Neural crest cell (in vitro differentiated cells): ENCODE measurements at regions not wholly inside any gene's neighbourhood (a gene's known extent, or its start where the extent isn't known, plus 50 kb on each side); places are given as distances from the start of the nearest gene placed in this dataset.
A peak's percentile ranks its signal among the peaks of the same experiment; 100 is the strongest.
"Not testable (repeated sequence)": the region's sequence is repeated elsewhere in the genome, so short reads cannot be mapped to it uniquely, and the experiment has no call there.

Source experiments
- DNase-seq: peaks from one replicate; pipeline ENCODE4 v3.0.0; 2021; ENCODE audit warnings: low read depth, mixed read lengths, low spot score
- H3K27ac Mint-ChIP-seq: one replicate; pipeline ENCODE4 v1.8.0; 2021; ENCODE audit warnings: mild to moderate bottlenecking, mixed read lengths; ENCODE audit not compliant: unreplicated experiment
- H3K27me3 Mint-ChIP-seq: 2 replicates; pipeline ENCODE4 v1.8.0; 2021; ENCODE audit warnings: low read depth, mild to moderate bottlenecking, mixed read lengths
- H3K36me3 Mint-ChIP-seq: 2 replicates; pipeline ENCODE4 v1.8.0; 2021; ENCODE audit warnings: low read depth, mild to moderate bottlenecking, mixed read lengths
- H3K4me1 Mint-ChIP-seq: 2 replicates; pipeline ENCODE4 v1.8.0; 2021; ENCODE audit warnings: mixed read lengths
- H3K4me3 Mint-ChIP-seq: one replicate; pipeline ENCODE4 v1.8.0; 2021; ENCODE audit warnings: mild to moderate bottlenecking, mixed read lengths
- H3K9me3 Mint-ChIP-seq: 2 replicates; pipeline ENCODE4 v1.8.0; 2021; ENCODE audit warnings: mixed read lengths
- TF ChIP-seq, protein P1 (sequence below): fragments of 200-600 bp; sonication (generic); conservative IDR thresholded peaks from 2 replicates; pipeline ENCODE4 v1.5.0; 2021; ENCODE audit warnings: antibody characterized with exemption, mild to moderate bottlenecking

DNA sequence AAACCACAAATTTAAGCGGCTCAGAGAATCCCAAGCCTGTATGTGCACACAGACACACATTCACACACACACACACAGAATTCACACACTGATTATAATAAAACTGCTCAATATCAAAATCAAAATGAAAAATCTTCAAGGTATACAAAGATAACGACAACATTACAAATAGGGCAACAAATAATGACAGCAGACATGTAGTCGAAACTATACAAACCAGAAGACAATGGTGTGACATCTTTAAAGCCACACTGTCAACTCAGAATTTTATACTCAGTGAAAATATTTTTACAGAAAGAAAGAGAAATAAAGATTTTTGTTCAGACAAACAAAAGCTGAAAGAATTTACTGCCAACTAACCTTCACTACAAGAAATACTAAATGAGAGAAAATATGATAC lies 333.4 kb downstream of the INSIG2 start:
- H3K36me3 Mint-ChIP-seq = peaks cover 4% of the 10 kb centered on the region
- no peak overlapping the region for H3K27ac Mint-ChIP-seq
- no peak overlapping the region for H3K4me3 Mint-ChIP-seq
- TF ChIP-seq, protein P1, sequence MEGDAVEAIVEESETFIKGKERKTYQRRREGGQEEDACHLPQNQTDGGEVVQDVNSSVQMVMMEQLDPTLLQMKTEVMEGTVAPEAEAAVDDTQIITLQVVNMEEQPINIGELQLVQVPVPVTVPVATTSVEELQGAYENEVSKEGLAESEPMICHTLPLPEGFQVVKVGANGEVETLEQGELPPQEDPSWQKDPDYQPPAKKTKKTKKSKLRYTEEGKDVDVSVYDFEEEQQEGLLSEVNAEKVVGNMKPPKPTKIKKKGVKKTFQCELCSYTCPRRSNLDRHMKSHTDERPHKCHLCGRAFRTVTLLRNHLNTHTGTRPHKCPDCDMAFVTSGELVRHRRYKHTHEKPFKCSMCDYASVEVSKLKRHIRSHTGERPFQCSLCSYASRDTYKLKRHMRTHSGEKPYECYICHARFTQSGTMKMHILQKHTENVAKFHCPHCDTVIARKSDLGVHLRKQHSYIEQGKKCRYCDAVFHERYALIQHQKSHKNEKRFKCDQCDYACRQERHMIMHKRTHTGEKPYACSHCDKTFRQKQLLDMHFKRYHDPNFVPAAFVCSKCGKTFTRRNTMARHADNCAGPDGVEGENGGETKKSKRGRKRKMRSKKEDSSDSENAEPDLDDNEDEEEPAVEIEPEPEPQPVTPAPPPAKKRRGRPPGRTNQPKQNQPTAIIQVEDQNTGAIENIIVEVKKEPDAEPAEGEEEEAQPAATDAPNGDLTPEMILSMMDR = no peak
- peaks cover 36% of the 10 kb centered on the region for H3K27me3 Mint-ChIP-seq
- DNase-seq = no peak
- no peaks in the 10 kb centered on the region for H3K4me1 Mint-ChIP-seq
- peaks cover 4% of the 10 kb centered on the region for H3K9me3 Mint-ChIP-seq

DNA sequence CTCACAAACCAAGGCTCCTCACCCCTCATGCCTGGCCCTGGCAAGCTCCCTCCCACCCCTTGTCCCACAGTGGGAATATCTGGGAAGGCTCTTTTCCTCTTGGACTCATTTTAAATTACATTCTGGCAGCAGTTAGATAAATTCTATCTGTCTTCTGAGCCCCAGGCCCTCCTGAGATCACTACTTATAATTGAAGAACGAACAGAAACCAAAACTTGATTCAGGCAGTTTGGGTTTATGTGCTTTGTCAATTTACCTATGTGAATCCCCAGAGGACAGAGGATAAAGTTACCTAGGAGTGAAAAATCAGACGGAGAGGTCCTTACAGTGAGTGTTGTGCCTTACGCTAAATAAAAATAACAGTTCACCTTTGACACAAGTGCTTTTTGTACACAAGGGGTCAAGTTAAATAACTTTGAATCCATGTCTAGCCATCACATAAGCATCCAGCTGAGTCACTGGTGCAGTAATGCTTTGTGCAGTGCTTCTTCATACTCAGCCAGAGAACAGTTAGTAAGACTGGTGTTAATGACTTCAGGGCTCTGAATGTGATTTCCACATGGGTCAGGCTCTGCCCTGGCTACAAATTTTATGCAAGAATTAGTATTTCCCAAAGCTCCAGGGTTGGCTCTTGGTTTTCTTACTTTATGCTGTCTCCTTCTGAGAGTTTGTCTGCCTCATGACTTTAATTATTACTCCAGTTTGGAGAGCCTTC lies 329.3 kb downstream of the INSIG2 start:
- Mint-ChIP-seq H3K4me1 (no peaks in the 10 kb centered on the region), H3K4me3 (no peak overlapping the region), H3K9me3 (peaks cover 4% of the 10 kb centered on the region), H3K27me3 (peaks cover 24% of the 10 kb centered on the region), H3K27ac (peak overlapping the region; percentile 23), H3K36me3 (peaks cover 6% of the 10 kb centered on the region)
- TF ChIP-seq, protein P1 = no peak
- DNase-seq = no peak

DNA sequence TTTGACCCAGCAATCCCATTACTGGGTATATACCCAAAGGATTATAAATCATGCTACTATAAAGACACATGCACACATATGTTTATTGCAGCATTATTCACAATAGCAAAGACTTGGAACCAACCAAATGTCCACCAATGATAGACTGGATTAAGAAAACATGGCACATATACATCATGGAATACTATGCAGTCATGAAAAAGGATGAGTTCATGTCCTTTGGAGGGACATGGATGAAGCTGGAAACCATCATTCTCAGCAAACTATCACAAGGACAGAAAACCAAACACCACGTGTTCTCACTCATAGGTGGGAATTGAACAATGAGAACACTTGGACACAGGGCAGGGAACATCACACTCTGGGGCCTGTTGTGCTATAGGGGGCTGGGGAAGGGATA lies 326.9 kb downstream of the INSIG2 start:
- not testable (repeated sequence) for H3K27ac Mint-ChIP-seq

DNA sequence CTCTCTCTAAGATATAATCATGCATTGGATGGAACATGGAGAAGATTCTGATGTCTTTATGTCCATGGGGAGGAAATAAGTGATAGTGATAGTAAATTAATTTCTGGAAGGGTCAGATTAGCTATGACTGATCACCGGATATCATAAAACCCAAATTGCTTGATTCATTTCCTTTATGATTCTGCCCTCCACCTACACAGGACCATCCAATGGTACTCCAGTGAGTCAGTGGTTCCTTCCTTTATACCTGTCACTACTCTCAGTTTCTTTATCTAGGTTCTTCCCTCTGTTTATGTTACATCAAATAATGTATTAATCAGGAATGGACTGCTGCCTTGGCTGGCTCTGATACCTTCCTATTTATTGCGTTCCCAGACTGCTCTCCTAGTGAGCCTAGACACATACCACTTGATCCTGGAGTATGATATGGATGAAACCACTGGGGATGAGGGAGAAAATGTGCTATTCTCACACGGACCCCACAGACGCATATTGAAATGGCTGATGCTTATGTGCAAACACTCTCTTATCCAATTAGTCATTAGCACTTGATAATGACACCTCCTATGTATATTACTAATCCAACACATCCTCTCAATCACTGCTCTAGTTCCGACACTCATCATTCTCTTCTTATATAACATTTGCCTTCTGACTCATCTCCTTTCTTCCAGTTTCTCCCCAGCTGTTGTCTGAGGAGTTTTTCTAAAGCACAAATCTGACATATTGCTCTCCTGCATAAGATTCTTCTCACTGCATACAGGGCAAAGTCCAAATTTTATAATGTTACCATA lies 315.6 kb downstream of the INSIG2 start:
- TF ChIP-seq, protein P1 = no peak
- H3K27me3 Mint-ChIP-seq = peaks cover 42% of the 10 kb centered on the region
- H3K36me3 Mint-ChIP-seq = peaks cover 2% of the 10 kb centered on the region
- peaks cover 12% of the 10 kb centered on the region for H3K9me3 Mint-ChIP-seq
- H3K4me1 Mint-ChIP-seq = no peaks in the 10 kb centered on the region
- no peak for DNase-seq
- no peak overlapping the region for H3K4me3 Mint-ChIP-seq
- no peak overlapping the region for H3K27ac Mint-ChIP-seq

More for the DNA sequence above, 326.9 kb downstream of the INSIG2 start:
- not testable (repeated sequence) for DNase-seq, H3K4me3 Mint-ChIP-seq, H3K9me3 Mint-ChIP-seq, H3K4me1 Mint-ChIP-seq, H3K36me3 Mint-ChIP-seq
- H3K27me3 Mint-ChIP-seq = peaks cover 36% of the 10 kb centered on the region

DNA sequence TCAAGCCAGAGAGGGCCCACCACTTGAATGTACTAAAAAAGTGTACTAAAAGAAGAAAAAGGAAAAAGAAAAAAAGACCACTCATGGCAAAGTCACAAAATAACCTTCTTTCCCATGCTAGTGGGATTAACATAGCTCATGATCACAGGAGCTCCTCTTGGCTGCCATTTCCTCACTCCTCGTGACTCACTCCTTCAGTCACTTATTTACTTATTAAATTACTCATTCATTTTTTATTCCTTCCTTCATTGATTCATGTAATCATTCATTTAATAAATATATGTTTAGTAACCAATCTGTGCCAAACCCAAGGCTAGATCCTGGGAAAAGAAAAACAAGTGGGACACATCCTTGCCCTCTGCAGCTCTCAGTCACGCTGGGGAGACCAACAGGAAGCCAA lies 300.5 kb downstream of the INSIG2 start:
- TF ChIP-seq, protein P1 = no peak
- H3K9me3 Mint-ChIP-seq = peaks cover 15% of the 10 kb centered on the region

GRCh38 chr2:118387509-118387908 lies 299.2 kb downstream of the INSIG2 start:
- Mint-ChIP-seq H3K36me3 (peaks cover 6% of the 10 kb centered on the region), H3K9me3 (peaks cover 18% of the 10 kb centered on the region), H3K4me1 (no peaks in the 10 kb centered on the region), H3K27me3 (no peaks in the 10 kb centered on the region), H3K4me3 (no peak overlapping the region), H3K27ac (no peak overlapping the region)
- TF ChIP-seq, protein P1 = no peak
- no peak for DNase-seq

More for the DNA sequence above, 300.5 kb downstream of the INSIG2 start:
- Mint-ChIP-seq H3K36me3 (peaks cover 3% of the 10 kb centered on the region), H3K4me3 (no peak overlapping the region), H3K27ac (no peak overlapping the region), H3K4me1 (no peaks in the 10 kb centered on the region), H3K27me3 (no peaks in the 10 kb centered on the region)
- no peak for DNase-seq
